HG02571 (cell line): ENCODE measurements at regions not wholly inside any gene's neighbourhood (a gene's known extent, or its start where the extent isn't known, plus 50 kb on each side); places are given as distances from the start of the nearest gene placed in this dataset.

Source experiments
- ATAC-seq: cut with Tn5 transposase; IDR thresholded peaks from one replicate; pipeline ENCODE4 v1.9.1; 2021; ENCODE audit warnings: mild to moderate bottlenecking, moderate library complexity; ENCODE audit not compliant: unreplicated experiment

DNA sequence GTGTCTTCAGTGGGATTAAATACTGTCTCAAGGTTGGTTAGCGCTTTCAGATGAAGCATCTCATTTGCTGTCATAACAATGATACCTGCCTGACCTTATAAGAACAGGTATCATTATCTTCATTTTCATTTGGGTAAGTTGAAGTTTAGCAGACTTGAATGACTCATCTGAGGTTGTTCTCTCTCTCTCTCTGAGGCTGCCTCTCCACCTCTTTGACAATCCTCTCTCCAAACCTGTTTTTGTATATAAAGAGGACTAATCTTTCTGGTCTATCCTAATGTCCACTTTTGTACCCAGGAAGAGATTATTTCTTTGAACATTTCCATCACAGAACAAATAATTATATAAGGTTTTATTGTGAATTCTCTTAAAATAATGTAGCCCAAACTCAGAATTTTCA, 291.4 kb downstream of the KLF6 start:
- ATAC-seq: no peak

DNA sequence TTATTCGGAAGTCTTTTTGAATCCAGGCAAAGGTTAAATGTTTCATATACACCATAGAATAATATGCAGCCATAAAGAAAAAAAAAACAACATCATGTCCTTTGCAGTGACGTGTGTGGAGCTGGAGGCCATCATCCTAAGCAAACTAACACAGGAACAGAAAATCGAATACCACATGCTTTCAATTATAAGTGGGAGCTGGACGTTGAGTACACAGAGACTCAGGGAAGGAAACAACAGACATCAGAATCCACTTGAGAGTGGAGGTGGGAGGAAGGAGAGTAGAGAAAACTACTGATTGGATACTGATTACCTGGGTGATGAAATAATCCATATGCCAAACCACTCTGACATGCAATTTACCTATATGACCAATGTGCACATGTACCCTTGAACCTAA, 293.4 kb downstream of the KLF6 start:
- no peak for ATAC-seq

DNA sequence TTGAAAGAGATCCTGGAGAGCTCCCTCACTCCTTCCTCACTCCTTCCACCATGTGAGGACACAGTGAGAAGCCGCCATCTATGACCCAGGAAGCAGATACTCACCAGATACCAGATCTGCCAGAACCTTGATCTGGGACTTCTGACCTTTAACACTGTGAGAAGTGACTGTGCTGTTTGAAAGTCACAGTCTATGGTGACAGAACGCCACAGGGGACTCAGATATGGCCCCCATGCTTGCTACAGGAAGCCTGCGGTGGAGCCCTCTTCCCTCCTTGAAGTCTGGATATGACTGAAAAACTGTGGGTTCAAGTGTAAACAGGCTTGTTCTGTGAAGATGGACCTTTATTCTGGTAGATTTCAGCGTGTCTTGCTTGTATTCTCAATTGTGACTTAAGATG, 297.8 kb downstream of the KLF6 start:
- no peak for ATAC-seq

DNA sequence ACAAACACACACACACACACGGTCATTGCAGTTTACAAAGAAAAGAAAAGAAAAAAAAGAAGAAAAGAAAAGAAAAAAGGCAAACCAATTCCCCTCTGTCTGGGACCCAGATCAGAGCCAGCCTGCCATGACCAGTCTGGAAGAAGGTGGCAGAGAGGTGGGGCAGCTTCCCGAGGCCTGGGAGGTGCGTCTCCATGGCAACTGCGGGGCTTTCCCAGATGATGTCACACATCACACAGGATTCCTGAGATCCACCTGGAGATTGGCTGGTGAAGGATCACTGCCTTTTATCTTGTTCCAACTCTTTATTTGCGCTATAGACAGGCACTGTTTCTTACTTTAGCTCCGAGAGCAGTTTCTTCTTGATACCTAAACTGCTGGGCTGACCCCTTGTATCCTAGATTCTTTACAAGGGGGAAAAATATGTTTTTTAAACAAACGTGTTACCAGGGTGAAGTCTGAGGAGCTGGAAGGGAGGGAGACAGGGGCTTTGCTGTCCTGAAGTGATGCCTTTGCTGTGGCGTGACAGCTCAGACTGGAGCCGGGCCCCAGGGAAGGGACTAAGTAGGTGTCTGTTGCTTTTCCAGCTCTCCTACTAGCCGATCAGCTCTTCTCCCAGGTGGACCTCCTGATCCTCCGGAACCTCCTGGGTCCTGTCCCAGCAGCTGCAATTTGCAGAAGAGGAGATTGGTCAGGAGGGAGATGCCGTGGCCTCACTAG, 298.5 kb downstream of the KLF6 start:
- no peak for ATAC-seq

DNA sequence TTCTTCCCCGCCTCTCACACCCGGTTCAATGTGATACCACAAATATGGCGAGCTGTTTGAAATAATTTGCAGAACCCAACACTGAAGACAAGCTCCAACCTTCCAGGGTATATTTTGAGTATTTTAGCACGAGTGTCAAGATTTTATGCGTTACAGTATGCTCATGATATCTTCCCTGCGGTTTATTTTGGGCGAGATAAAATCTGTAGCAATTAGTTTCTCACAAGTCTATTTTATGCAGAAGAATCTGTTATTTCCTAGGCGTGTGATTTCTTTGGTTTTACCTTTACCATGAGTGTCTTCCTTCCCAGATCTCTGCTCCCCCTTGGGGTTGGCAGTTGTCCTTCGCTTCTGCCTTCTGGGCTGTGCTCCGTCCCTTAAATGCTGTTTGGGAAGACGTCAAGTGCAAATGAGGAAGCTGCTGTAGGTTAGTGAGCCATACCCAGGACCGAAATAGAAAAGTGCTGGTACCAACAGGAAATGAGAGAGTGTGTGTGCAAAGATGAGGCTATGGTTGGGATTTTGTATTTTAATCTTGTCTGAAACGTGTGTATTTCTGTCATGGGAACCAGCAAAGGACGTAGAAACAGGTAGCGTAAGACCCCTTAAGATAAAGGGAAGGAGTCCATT, 299.8 kb downstream of the KLF6 start:
- ATAC-seq: no peak

DNA sequence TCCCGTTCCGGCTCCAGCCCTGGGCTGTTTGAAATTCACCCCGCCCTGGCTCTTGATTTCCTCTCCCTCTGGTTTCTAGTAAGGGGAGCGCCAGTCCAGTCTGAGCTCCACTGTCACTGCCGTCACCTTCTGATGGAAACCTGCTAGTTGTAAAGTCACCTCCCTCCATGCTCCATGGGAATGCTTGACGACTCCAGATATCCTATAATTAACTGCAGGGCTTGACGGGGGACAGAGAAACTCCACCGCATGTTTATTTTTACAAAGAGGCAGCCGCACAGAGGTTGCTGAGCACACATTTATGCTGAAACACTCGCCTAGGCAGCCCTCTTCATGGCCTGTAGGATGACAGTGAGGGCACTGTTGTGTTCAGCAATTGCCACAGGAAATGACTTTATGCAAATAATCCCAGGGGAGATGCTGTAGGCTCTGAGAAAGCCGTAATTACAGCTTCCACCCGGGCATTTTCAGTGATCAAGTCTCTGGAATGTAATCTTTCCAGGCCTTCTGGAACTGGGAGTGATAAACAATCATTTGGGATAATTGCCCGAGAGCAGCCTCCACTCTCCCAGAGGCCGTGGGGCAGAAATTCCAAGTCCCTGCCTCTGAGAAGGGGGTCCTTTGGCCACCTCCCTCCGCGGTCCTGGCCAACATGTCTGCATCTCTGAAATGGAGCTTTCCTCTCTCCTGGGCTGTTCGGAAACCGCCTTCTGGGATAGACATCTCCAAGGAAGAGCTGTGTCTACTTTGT, 300.5 kb downstream of the KLF6 start:
- peak; percentile 69 for ATAC-seq

DNA sequence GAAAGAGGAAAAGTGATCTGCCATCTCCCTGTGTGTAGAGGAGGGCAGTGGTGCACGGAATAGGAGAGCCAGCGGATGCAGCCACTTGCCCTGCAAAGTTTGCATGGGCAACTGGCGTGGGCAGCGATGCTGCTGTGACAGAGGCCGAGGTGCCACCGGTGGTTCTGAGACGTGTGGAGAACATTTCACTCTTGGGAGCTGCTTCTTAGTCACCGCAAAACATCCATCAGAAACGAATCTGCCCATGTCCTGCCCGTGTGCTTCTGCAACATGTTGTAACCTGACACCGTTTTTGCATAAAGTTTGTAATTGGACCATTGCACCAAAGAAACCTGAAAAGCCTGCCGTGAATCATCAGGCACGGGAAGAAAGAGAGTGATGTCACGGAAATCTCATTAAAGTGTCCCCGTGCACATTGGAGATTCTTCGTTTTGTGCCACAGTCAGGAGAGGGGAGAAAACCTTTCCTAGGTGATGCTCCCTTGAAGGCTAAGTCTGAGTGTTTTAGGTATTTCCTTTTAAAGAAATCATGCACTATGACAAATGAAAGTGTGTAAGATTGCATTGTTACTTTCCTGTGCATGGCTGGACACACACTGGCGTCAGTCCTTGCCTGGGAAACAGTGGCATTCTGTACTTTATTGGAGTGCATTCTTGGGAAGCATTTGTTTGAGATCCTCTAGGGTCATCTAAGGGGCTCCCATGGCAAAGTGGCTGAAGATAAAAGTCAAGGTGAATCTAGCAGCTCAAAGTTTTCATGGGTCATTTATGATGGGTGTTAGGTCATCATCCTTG, 302.6 kb downstream of the KLF6 start:
- ATAC-seq: no peak

DNA sequence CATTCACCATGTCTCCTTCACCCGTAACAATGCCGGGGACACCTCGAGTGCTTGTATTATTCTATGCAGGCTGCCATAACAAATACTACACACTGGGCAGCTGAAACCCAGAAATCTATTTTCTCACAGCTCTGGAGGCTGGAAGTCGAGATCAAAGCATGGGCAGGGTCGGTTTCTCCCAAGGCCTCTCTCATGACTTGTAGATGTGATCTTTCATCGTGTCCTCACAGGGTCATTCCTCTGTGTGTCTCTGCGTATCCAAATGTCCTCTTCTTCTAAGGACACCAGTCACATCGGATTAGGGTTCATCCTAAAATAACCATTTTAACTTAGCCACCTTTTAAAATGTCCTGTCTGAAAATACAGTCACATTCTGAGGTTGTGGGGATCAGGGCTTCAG, 303.5 kb downstream of the KLF6 start:
- no peak for ATAC-seq

DNA sequence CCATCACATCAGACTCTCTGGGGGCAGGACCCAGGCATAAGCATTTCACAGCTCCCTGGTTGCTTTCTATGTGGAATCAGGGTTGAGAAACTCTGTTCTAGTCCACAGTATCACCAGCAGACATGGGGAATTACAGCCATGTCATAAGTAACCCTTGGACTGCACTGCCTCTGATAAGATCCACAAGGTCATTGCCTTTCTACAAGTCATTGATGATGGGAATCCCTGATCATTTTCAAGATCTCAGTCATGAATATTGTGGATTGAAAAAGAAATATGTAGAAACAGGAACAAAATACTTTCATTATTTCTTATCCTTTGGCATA, 304.1 kb downstream of the KLF6 start:
- ATAC-seq: no peak

DNA sequence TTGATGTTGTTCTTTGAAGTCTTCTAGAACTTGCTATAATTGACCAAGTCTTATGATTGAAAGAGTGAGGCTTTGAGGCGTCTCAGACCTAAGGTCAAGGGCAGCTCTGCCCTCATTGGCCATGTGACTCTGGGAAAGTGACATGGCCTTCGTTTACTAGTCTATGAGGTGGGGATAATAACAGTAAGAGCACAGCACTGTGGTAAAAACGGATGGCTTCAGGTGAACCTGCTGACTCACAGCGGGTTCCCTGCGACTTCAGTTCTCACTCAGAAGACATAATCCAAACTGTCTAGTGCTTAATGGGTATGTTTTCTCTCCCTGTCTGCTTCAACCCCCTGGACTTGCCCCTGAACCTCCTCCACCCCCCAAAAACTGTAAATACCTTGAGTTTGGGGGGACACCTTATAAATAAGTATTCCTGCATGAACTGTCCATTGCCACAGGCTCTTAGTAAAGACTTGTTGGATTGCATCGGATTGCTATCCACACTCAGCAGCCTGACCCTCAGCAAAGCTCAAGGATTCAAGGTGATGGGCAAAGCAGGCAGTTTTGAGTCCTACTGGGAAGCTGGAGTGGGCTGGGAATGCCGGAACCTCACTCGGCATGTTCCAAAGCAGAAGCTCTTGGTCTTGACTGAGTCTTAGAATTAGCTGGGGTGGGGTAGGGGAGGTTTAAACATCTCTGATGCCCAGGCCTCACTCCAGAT, 304.6 kb downstream of the KLF6 start:
- no peak for ATAC-seq

DNA sequence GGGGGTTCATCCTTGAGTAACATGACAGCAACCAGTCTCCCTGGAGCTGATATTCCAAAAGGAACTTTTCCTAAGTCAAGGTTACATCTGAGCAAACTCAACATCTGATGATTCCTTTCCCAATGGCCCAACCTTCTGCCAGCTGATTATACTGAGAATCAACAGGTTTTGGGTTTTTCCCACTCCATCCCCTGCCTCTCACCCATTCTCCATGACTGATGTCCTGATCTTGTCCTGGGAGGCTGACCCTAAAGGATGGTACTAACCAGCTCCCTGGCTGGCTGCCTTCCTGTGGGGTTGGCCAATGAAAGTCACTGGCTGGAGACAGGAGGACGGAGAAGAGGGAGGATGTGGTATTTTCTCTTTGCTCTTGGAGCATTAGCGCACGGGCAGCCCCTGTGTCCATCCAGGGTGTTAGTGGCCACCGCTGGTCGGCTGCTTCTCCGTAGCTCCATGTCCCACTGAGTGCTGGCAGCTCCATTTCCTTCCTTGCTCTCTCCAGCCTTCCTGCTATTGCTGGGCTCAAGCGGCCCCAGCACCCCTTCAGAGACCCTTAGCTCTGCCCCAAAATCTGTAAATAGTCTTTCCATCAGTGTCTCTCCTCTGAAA, 306.2 kb upstream of the PITRM1 start:
- no peak for ATAC-seq

DNA sequence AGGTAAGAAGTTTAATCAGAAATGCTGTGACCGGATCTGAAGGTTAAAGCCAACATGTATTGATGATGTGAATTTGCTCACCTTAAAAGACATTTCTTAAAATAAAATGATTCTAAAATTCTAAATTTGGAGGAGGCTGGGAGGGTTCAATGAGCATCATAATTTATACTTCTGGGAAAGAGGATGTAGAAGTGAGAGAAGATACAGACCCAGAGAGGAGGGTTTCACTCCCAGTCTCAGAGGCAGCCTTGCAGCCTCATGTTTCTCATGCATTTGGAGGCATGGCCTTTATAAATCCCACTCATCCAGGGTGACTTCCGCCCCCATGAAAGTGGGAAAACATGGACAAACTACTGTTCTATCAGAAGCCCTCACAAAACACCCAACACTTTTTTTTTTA, 305.6 kb upstream of the PITRM1 start:
- ATAC-seq: peak; percentile 58

DNA sequence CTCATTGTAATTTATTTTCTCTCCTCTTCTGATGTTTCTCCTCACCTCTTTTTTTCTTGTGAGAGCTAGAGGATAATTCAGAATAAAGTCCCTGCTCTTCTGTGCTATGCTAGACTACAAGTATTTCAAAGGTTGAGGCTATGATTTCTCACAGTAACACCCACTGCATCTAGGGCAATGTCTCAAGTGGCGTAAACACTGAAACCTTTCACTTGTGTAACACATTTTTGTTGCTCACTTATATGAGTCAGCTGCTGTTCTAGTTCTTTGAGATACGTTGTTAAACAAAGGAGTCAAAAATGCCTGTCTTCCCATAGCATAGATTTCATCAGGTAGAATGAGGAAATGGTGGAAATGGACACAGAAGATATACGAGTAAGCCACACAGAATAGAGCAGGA, 305.1 kb upstream of the PITRM1 start:
- ATAC-seq: peak; percentile 60

DNA sequence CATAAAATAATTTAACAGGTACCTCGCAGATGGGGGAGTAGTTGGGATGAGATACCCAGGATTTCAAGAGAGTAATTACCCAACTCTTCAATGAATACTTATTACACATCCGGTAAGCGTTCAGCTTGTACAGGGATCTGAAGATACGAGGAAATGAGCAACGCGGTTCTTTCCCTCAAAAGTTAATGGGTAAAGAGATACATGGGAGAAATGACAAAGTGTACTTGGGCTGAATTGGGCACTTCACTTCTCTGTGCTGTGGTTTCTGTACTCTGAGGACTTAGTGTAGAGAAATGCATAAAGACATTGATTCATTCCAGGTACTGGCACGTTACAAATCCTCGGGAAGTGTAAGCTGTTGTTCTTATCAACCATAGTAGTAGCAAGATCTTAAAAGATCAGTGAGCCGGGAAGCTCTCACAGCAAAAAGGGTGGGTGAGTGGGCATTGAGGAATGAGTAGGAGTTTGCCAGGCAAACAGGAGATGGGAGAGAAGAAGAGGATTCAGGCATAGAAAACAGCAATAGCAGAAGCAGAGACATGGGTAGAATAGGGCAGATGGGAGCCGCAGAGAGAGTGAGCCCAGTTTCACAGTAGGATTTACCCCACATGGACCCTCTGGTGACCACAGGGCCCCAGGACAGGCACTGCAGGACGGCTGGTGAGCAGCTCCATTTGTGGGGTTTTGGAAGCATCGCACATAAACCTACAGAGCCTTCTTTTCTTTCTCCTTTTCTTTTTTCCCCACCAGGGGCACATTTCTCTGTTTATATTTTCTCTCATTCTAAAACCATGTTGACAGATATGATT, 304.3 kb upstream of the PITRM1 start:
- ATAC-seq: no peak

DNA sequence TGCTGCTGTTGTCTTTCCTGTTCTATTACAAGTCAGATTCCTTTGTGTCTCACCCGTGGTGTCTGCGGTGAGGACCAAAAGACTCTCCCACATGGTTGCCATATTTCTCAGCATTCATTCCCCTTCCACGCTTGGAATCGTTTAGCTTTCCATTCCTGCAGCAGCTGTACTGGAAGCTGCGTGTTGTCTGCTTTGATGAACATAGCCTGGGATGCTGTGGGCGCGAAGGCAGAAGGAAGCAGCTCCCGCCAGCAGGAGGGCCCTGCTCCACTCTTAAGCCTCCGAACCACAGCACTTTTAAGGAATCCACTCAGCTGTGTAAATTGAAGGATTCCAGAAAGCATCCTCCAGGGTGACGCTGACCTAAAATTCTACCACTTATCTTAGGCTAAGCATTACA, 303.6 kb upstream of the PITRM1 start:
- no peak for ATAC-seq

DNA sequence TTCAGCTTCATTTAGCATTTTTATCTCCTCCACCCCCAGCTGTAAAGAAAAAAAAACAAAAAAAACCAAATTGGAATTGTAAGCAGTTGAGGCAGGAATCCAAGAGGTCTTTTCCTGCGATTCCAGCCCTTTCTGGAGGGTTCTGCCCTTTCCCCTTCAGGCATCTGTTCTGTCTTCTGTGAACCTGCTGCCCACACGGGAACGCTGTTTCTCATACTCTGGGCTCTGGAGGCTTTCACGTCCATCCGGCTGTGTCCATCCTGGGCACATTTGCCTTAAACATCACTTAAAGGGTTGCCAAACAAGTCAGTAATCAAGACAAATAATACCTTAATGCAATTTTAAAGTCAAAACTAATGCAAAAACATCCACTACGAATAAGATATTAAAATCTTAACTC, 302.8 kb upstream of the PITRM1 start:
- ATAC-seq: no peak

DNA sequence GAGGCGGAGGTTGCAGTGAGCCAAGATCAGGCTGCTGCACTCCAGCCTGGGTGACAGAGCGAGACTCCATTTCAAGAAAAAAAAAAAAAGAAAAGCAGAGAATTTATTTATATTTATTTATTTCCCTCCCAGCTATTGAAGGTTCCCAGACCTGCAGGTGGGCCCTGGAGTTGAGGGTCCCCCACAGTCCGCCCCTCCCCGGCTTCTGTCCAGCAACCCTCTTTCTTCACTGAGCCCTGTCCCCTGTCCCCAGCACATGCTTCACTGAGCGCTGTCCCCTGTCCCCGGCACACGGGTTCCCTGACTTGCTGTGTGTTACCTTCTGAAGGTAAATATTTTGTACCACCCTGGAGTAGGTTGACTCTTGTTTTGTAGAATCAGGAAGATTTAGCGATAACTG, 301.7 kb upstream of the PITRM1 start:
- ATAC-seq: no peak

DNA sequence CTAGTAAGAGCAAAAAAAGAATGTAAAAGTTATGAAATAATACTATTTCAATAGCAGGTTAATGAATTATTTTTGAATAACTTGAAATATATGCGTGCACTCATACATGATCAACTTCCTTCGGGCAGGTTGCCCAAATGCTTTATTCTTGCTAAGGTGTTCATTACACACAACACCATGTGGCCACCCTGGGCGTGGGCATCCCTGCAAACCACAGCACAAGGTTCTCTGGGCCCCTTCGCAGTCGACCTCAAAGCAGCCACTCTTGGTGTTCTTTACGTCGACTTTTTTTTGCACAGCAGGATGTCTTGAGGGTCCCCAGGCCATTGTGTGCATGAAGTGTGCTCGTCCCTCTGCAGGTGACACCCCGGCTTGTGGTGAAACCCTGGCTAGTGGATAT, 300.7 kb upstream of the PITRM1 start:
- ATAC-seq: no peak

DNA sequence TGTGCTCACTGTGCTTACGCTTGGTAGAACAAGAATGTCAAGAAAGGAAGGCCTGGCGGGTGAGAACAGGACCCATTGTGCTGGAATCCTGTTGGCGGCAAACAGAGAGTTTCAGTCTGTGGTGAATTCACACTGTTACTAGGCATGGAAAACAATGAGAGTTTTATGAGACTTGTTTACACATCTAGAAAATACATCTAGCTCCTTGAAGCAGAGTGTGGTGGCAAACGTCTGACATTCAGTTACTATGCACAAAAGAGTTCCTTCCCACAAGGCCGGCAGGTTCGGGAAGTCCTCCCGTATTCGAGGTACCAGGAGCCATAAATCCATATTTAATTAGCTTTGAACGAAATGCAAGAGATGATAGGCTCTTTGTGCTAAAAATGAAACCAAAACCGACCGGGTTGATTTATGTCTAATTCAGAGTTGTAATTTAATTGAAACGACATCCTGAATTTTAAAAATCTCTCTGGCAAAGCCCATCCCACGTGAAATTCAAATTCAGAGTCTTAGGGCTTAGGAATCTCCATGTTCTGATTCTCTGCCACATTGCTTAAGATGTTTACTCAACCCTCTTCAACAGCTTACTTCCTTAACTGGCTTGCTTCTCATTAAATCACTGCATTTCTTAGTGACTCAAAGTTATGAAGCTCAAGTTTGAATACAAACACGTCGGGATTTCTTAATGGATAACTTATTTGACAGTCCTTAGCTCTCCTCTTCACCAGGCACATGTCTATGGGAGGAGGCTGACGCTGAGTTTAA, 299.9 kb upstream of the PITRM1 start:
- ATAC-seq: no peak
